ENCODE measurements at regions not wholly inside any gene's neighbourhood (a gene's known extent, or its start where the extent isn't known, plus 50 kb on each side); places are given as distances from the start of the nearest gene placed in this dataset.

DNA sequence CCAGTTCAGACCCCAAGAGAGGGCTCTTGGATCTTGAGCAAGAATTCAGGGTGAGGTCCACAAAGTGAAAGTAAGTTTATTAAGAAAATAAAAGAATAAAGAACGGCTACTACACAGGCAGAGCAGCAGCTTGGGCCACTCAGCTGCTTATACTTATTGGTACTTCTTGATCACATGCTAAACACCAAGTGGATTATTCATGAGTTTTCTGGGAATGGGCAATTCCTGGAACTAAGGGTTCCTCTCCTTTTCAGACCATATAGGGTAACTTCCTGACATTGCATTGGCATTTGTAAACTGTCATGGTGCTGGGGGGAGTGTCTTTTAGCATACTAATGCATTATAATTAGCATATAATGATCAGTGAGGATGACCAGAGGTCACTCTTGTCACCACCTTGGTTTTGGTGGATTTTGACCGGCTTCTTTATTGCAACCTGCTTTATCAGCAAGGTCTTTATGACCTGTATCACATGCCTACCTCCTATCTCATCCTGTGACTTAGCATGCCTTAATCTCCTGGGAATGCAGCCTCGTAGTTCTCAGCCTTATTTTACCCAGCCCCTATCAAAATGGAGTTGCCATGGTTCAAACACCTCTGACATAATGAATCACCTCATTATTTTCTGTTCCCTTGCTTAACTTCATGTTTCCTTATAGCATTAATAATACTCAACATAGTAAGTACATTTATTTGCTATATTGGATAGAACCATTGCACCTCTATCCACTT is 476.3 kb downstream of the DTHD1 start (continued):
- TF ChIP-seq ZBTB20 (tag by site-specific recombination; IDR thresholded peaks at IDR 0.05), result no peak
- no peak for TF ChIP-seq ZNF544 (tag by site-specific recombination; IDR thresholded peaks at IDR 0.05)
- TF ChIP-seq, protein P1, sequence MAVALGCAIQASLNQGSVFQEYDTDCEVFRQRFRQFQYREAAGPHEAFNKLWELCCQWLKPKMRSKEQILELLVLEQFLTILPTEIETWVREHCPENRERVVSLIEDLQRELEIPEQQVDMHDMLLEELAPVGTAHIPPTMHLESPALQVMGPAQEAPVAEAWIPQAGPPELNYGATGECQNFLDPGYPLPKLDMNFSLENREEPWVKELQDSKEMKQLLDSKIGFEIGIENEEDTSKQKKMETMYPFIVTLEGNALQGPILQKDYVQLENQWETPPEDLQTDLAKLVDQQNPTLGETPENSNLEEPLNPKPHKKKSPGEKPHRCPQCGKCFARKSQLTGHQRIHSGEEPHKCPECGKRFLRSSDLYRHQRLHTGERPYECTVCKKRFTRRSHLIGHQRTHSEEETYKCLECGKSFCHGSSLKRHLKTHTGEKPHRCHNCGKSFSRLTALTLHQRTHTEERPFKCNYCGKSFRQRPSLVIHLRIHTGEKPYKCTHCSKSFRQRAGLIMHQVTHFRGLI (tag by site-specific recombination; IDR thresholded peaks at IDR 0.05), result no peak
- no peak for TF ChIP-seq ZNF221 (tag by site-specific recombination; IDR thresholded peaks at IDR 0.05; ENCODE audit: borderline replicate concordance)
- no peak for TF ChIP-seq ZBTB48 (tag by site-specific recombination; IDR thresholded peaks at IDR 0.05)
- TF ChIP-seq SETDB1 (IDR thresholded peaks at IDR 0.05; ENCODE audit: insufficient read length, low read length), result no peak
- TF ChIP-seq ZNF174 (tag by site-specific recombination; IDR thresholded peaks at IDR 0.05), result no peak
- no peak for TF ChIP-seq ZNF155 (tag by site-specific recombination; IDR thresholded peaks at IDR 0.05)
- no peak for TF ChIP-seq ZFP37 (tag by site-specific recombination; IDR thresholded peaks at IDR 0.05)
- TF ChIP-seq ZSCAN23 (tag by site-specific recombination; IDR thresholded peaks at IDR 0.05), result no peak
- no peak for TF ChIP-seq ZNF660 (tag by site-specific recombination; IDR thresholded peaks at IDR 0.05)

DNA sequence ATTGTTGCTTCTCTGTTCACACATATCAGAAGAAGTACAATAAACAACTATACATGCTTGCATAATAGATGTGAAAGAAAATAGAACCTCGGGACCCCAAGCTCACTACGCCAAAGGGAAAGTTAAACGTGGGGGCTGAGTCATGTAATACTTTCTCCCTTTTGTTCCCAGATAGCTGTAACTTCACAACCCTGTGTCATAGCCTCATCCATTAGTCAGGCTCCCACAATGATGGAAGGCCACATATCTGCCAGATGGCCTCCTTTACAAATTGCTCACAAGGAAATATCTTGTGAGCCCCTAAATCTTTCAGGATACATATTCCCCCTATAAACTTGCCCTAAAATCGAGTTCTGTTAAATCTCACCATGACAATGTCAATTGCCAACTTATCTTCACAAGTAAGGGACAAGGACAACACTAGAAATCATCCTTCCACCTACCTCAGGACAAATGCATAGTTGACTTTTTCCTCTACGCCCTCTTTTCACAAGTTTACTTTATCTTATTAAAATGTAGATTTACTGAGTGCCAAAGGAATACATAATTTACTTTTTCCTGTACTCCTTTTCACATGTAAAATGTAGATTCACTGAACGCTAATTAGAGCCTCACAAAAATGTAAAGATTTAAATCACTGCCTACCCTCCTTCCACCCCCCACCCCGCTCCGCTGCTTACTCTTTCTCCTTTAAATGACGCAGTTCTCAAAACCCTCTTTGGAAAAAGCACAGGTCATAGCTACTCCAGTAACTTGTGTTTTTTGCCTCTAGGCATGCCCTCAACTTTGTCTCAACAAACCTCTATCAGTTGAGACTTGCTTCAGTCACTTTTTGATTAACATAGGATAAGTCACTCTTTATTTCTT is 477.1 kb downstream of the DTHD1 start:
- Histone ChIP-seq H3K4me3 (ENCODE audit: low read depth, low read length) (no peak overlapping the region), H3K27ac (ENCODE audit: extremely low read depth, low read depth, low read length) (no peak overlapping the region), H3K9me3 (ENCODE audit: control insufficient read depth, insufficient read depth, low read depth, low read length) (no peaks in the 10 kb centered on the region), H3K36me3 (ENCODE audit: control insufficient read depth in 2 of 2, insufficient read depth in 1 of 2, low read length in 2 of 2) (no peaks in the 10 kb centered on the region), H3K4me1 (ENCODE audit: control insufficient read depth, insufficient read depth, low read length) (no peaks in the 10 kb centered on the region)
- CTCF ChIA-PET, result no interaction called here
- TF ChIP-seq, protein P2, sequence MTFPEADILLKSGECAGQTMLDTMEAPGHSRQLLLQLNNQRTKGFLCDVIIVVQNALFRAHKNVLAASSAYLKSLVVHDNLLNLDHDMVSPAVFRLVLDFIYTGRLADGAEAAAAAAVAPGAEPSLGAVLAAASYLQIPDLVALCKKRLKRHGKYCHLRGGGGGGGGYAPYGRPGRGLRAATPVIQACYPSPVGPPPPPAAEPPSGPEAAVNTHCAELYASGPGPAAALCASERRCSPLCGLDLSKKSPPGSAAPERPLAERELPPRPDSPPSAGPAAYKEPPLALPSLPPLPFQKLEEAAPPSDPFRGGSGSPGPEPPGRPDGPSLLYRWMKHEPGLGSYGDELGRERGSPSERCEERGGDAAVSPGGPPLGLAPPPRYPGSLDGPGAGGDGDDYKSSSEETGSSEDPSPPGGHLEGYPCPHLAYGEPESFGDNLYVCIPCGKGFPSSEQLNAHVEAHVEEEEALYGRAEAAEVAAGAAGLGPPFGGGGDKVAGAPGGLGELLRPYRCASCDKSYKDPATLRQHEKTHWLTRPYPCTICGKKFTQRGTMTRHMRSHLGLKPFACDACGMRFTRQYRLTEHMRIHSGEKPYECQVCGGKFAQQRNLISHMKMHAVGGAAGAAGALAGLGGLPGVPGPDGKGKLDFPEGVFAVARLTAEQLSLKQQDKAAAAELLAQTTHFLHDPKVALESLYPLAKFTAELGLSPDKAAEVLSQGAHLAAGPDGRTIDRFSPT (tag by site-specific recombination; IDR thresholded peaks at IDR 0.05), result no peak
- TF ChIP-seq, protein P3, sequence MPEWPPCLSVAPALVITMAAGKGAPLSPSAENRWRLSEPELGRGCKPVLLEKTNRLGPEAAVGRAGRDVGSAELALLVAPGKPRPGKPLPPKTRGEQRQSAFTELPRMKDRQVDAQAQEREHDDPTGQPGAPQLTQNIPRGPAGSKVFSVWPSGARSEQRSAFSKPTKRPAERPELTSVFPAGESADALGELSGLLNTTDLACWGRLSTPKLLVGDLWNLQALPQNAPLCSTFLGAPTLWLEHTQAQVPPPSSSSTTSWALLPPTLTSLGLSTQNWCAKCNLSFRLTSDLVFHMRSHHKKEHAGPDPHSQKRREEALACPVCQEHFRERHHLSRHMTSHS (tag by site-specific recombination; IDR thresholded peaks at IDR 0.05), result no peak
- TF ChIP-seq ZNF114 (tag by site-specific recombination; IDR thresholded peaks at IDR 0.05), result no peak
- TF ChIP-seq ZNF394 (tag by site-specific recombination; IDR thresholded peaks at IDR 0.05; ENCODE audit: borderline replicate concordance), result no peak
- TF ChIP-seq, protein P4, sequence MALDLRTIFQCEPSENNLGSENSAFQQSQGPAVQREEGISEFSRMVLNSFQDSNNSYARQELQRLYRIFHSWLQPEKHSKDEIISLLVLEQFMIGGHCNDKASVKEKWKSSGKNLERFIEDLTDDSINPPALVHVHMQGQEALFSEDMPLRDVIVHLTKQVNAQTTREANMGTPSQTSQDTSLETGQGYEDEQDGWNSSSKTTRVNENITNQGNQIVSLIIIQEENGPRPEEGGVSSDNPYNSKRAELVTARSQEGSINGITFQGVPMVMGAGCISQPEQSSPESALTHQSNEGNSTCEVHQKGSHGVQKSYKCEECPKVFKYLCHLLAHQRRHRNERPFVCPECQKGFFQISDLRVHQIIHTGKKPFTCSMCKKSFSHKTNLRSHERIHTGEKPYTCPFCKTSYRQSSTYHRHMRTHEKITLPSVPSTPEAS (tag by site-specific recombination; IDR thresholded peaks at IDR 0.05), result no peak
- TF ChIP-seq ZNF341 (tag by site-specific recombination; IDR thresholded peaks at IDR 0.05; ENCODE audit: low read depth), result no peak
- TF ChIP-seq ZNF548 (tag by site-specific recombination; IDR thresholded peaks at IDR 0.05), result no peak
- TF ChIP-seq ZNF785 (tag by site-specific recombination; IDR thresholded peaks at IDR 0.05), result no peak
- TF ChIP-seq, protein P5, sequence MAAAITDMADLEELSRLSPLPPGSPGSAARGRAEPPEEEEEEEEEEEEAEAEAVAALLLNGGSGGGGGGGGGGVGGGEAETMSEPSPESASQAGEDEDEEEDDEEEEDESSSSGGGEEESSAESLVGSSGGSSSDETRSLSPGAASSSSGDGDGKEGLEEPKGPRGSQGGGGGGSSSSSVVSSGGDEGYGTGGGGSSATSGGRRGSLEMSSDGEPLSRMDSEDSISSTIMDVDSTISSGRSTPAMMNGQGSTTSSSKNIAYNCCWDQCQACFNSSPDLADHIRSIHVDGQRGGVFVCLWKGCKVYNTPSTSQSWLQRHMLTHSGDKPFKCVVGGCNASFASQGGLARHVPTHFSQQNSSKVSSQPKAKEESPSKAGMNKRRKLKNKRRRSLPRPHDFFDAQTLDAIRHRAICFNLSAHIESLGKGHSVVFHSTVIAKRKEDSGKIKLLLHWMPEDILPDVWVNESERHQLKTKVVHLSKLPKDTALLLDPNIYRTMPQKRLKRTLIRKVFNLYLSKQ (tag by site-specific recombination; IDR thresholded peaks at IDR 0.05; ENCODE audit: borderline replicate concordance), result no peak
- no peak for TF ChIP-seq ZNF174 (tag by site-specific recombination; IDR thresholded peaks at IDR 0.05)
- POLR2A ChIA-PET, result no interaction called here

All from HEK293 (cell line).